HepG2 (cell line): ENCODE measurements at regions not wholly inside any gene's neighbourhood (a gene's known extent, or its start where the extent isn't known, plus 50 kb on each side); places are given as distances from the start of the nearest gene placed in this dataset.

ENCODE experiments used
- ATAC-seq: fragments of 200-7000 bp; cut with Tn5 transposase; 3 replicates; pipeline ENCODE4 v1.9.1; 2020; ENCODE audit warnings: mild to moderate bottlenecking, moderate library complexity
- BruUV-seq: library from RNA; stranded (reverse); fragments of 400-500 nt; replicated peaks from 2 replicates; lab custom pipeline; 2021; lab: Mats Ljungman, UMichigan
- CTCF ChIA-PET: fragments of 300-600 bp; formaldehyde crosslinking; extraction: SDS; loops from one replicate; lab custom pipeline; 2021; ENCODE audit warnings: low total read pairs, inconsistent platforms, low intra/inter-chr PET ratio; lab: Yijun Ruan, JAX
- POLR2A ChIA-PET: fragments of 350-600 bp; sonication (Branson Sonifier 250); formaldehyde crosslinking; loops from one replicate; lab custom pipeline; 2020; ENCODE audit warnings: antibody characterized with exemption, inconsistent platforms; lab: Yijun Ruan, JAX
- DNase-seq: peaks from one replicate; pipeline ENCODE4 v3.0.0-alpha.2; 2015; ENCODE audit warnings: low spot score
- FAIRE-seq: peaks from 3 replicates; lab custom pipeline; 2011; peaks lifted over from hg19 to GRCh38; lab: Jason Lieb, UNC
- H2AFZ ChIP-seq: one replicate; pipeline ENCODE4 v1.6.1; 2011; ENCODE audit warnings: low read length, inconsistent platforms
- H3K27ac ChIP-seq: fragments of 300-600 bp; 3 replicates; pipeline ENCODE4 v1.8.0; 2011; ENCODE audit warnings: mixed run types, mild to moderate bottlenecking, mixed read lengths, low read length, inconsistent platforms; ENCODE audit not compliant: insufficient read depth; ENCODE audit errors: extremely low read length
- H3K27me3 ChIP-seq, 2 experiments: fragments of 200-600 bp in 1 of 2; 2 replicates in 1 of 2; 3 replicates in 1 of 2; pipeline versions ENCODE4 v1.6.0 to v1.8.0; 2011; ENCODE audit warnings: low read length in 2 of 2, mild to moderate bottlenecking in 2 of 2, moderate library complexity in 2 of 2, inconsistent platforms in 1 of 2; ENCODE audit not compliant: insufficient read depth in 2 of 2, control insufficient read depth in 1 of 2
- H3K36me3 ChIP-seq, 2 experiments: fragments of 200-600 bp in 1 of 2; replicated peaks in 1 of 2; 2 replicates in 1 of 2; 3 replicates in 1 of 2; pipeline versions ENCODE4 v1.5.1 to v1.8.0; 2011; ENCODE audit warnings: low read length in 2 of 2, inconsistent platforms in 1 of 2; ENCODE audit not compliant: insufficient read depth in 2 of 2, control insufficient read depth in 1 of 2
- H3K4me1 ChIP-seq: 2 replicates; pipeline ENCODE4 v1.5.1; 2012; ENCODE audit warnings: low read length, inconsistent platforms; ENCODE audit not compliant: insufficient read depth
- H3K4me2 ChIP-seq: 2 replicates; pipeline ENCODE4 v1.6.0; 2011; ENCODE audit warnings: low read depth, low read length, inconsistent platforms
- H3K4me3 ChIP-seq, 3 experiments: fragments of 200-600 bp in 1 of 3; sonication (generic), shearing (Covaris generic) in 1 of 3; replicated peaks in 1 of 3; 2 replicates each; pipeline ENCODE4 v1.5.1; 2011 to 2016; ENCODE audit warnings: low read length in 3 of 3, inconsistent platforms in 2 of 3, low read depth in 2 of 3, mild to moderate bottlenecking in 2 of 3, control low read depth in 1 of 3, mixed read lengths in 1 of 3; ENCODE audit not compliant: insufficient read depth in 1 of 3
- H3K79me2 ChIP-seq: one replicate; pipeline ENCODE4 v1.6.1; 2011; ENCODE audit warnings: low read length, inconsistent platforms; ENCODE audit not compliant: insufficient read depth
- H3K9ac ChIP-seq: 2 replicates; pipeline ENCODE4 v1.6.0; 2011; ENCODE audit warnings: mild to moderate bottlenecking, low read depth, low read length, inconsistent platforms; ENCODE audit not compliant: insufficient read depth
- H3K9me3 ChIP-seq: 2 replicates; pipeline ENCODE4 v1.5.1; 2012; ENCODE audit warnings: mild to moderate bottlenecking, low read length
- H4K20me1 ChIP-seq: 2 replicates; pipeline ENCODE4 v1.6.0; 2011; ENCODE audit warnings: inconsistent platforms, mild to moderate bottlenecking, low read length, moderate library complexity; ENCODE audit not compliant: insufficient read depth
- E2F2 ChIP-seq: sonication (generic); formaldehyde crosslinking; IDR thresholded peaks from 2 replicates; pipeline ENCODE4 v1.4.0; 2020; ENCODE audit warnings: missing genetic modification reagents, borderline replicate concordance
- GATA4 ChIP-seq: sonication (generic); IDR thresholded peaks from 2 replicates; pipeline ENCODE4 v1.6.1; 2016; ENCODE audit warnings: antibody characterized with exemption, low read depth, borderline replicate concordance
- HNRNPUL1 ChIP-seq: fragments of 200-400 bp; formaldehyde crosslinking; IDR thresholded peaks from 2 replicates; pipeline ENCODE4 v1.6.1; 2017; ENCODE audit warnings: low read depth, mild to moderate bottlenecking, low read length, moderate library complexity
- HOXA9 ChIP-seq: sonication (generic); formaldehyde crosslinking; IDR thresholded peaks from 2 replicates; pipeline ENCODE4 v1.8.1; 2022; ENCODE audit warnings: missing genetic modification reagents, mild to moderate bottlenecking, moderate library complexity, borderline replicate concordance
- MEF2D ChIP-seq: sonication (generic); formaldehyde crosslinking; IDR thresholded peaks from 2 replicates; pipeline ENCODE4 v1.5.1; 2020; ENCODE audit warnings: mild to moderate bottlenecking, missing genetic modification reagents
- MYNN ChIP-seq: sonication (generic); formaldehyde crosslinking; IDR thresholded peaks from 2 replicates; pipeline ENCODE4 v1.4.0; 2020; ENCODE audit warnings: mild to moderate bottlenecking, low read depth, missing genetic modification reagents
- RFXAP ChIP-seq: sonication (generic); formaldehyde crosslinking; IDR thresholded peaks from 2 replicates; pipeline ENCODE4 v1.4.0; 2020; ENCODE audit warnings: missing genetic modification reagents, borderline replicate concordance
- TARDBP ChIP-seq: sonication (generic); formaldehyde crosslinking; IDR thresholded peaks from 2 replicates; pipeline ENCODE4 v1.8.0; 2022; ENCODE audit warnings: mild to moderate bottlenecking, missing genetic modification reagents
- TERF1 ChIP-seq: sonication (generic); formaldehyde crosslinking; IDR thresholded peaks from 2 replicates; pipeline ENCODE4 v1.8.0; 2022; ENCODE audit warnings: mild to moderate bottlenecking, missing genetic modification reagents, moderate library complexity
- TMF1 ChIP-seq: sonication (generic); formaldehyde crosslinking; IDR thresholded peaks from 2 replicates; pipeline ENCODE4 v1.8.1; 2022; ENCODE audit warnings: low read depth, missing genetic modification reagents
- ZSCAN31 ChIP-seq: sonication (generic); formaldehyde crosslinking; IDR thresholded peaks from 2 replicates; pipeline ENCODE4 v1.5.0; 2020; ENCODE audit warnings: low read depth, mild to moderate bottlenecking, missing genetic modification reagents
- ZXDC ChIP-seq: sonication (generic); formaldehyde crosslinking; IDR thresholded peaks from 2 replicates; pipeline ENCODE4 v1.5.0; 2020; ENCODE audit warnings: mild to moderate bottlenecking, missing genetic modification reagents
- WGBS: methylation state at CpG from one replicate; pipeline ENCODE4 v1.1.6; 2017; ENCODE audit warnings: low lambda C conversion rate; 5-methylcytosine and 5-hydroxymethylcytosine counted together
- in situ Hi-C: cut with HindIII; loops from 2 replicates; pipeline ENCODE4 v1.10.0; 2017; ENCODE audit warnings: low pct_unique_long_range_greater_than_20kb; ENCODE audit not compliant: extremely low pct_ligation_motif_present
- intact Hi-C: fragments of 100-400 bp; cut with micrococcal nuclease; formaldehyde crosslinking; loops from one replicate; pipeline ENCODE4 v1.10.0; 2022; ENCODE audit not compliant: unreplicated experiment

- in situ Hi-C loops (no loop called here), intact Hi-C loops (no loop called here)
- H2AFZ ChIP-seq, result no peak overlapping the region
- ATAC-seq (no peak), FAIRE-seq (no peak), DNase-seq (no peak)
- H3K36me3 ChIP-seq, result no peaks in the 10 kb centered on the region
- H3K79me2 ChIP-seq, result no peaks in the 10 kb centered on the region
- no peaks in the 10 kb centered on the region for H4K20me1 ChIP-seq
- WGBS, result 46% methylated on average over 2 of the region's 2 CpGs
- H3K27me3 ChIP-seq, result no peaks in the 10 kb centered on the region
- ChIA-PET POLR2A (no interaction called here), CTCF (no interaction called here)
- BruUV-seq, result no TSS peak
- H3K4me3 ChIP-seq, result no peak overlapping the region
- H3K4me1 ChIP-seq, result no peaks in the 10 kb centered on the region
- no peak overlapping the region for H3K27ac ChIP-seq
- H3K9ac ChIP-seq, result no peak overlapping the region
- H3K9me3 ChIP-seq, result no peaks in the 10 kb centered on the region
- no peak for TF ChIP-seq MEF2D (CRISPR knock-in tag)
- no peak for TF ChIP-seq E2F2 (CRISPR knock-in tag)
- TF ChIP-seq TMF1 (CRISPR knock-in tag), result no peak
- no peak for TF ChIP-seq HNRNPUL1
- no peak for TF ChIP-seq ZSCAN31 (CRISPR knock-in tag)
- no peak for TF ChIP-seq TARDBP
- no peak for TF ChIP-seq GATA4
- TF ChIP-seq MYNN, result no peak
- no peak for TF ChIP-seq TERF1 (CRISPR knock-in tag)
- no peak for TF ChIP-seq HOXA9
- no peak for TF ChIP-seq RFXAP (CRISPR knock-in tag)
- TF ChIP-seq ZXDC (CRISPR knock-in tag), result no peak
- H3K4me2 ChIP-seq, result no peak overlapping the region
Observed at GRCh38 chr2:7499018-7499417, 581.8 kb downstream of the RNF144A start.
